ENCODE measurements at regions not wholly inside any gene's neighbourhood (a gene's known extent, or its start where the extent isn't known, plus 50 kb on each side); places are given as distances from the start of the nearest gene placed in this dataset.

DNA sequence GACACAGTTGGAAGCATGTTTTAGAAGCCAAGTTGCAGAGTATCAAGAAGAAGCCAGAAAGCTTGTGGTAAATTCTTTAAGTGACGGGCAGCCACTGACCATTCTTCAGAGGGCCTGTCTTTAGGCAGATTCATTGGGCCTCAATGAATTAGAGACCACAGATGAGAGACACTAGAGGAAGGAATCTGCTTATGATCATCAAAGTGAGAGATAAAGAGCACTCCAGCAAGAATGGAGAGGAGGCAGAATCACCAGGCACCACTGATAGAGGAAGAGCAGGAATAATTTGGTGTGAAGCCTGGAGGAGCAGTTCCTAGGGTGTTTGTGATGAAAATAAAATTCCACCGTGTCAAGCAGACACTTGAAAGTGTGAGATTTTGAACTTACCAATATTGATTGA, 365.9 kb upstream of the SLC30A5 start:
- no peak for ATAC-seq

DNA sequence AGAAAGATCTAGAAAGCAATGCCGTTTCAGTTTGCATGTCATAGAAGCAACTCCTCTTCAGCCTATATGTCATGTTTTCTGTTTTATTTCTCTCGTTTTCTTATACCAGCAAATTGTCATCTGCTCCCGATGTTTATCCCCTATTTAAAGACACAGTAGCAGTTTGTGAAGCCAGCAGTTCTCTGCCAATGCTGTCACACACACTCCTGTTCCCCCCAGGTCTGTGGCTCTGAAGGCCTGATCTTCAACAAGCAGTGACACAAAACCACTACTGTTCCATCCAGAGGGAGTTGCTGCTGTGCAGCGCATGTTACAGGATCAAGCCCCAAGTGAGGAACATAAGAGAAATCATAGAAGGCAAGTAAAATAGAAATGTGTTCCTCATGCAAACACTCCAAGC, 364.1 kb upstream of the SLC30A5 start:
- no peak overlapping the region for H3K4me3 Mint-ChIP-seq
- no peaks in the 10 kb centered on the region for H3K9me3 ChIP-seq (ENCODE audit: control insufficient read depth, low read length, poor library complexity, severe bottlenecking)
- H3K27me3 Mint-ChIP-seq, result peaks cover 10% of the 10 kb centered on the region
- H3K36me3 Mint-ChIP-seq (ENCODE audit: low read depth), result no peaks in the 10 kb centered on the region
- ATAC-seq, result no peak
- no peak for DNase-seq
- H3K4me1 Mint-ChIP-seq, result peaks cover 2% of the 10 kb centered on the region
- H3K27ac Mint-ChIP-seq, result no peak overlapping the region

More for the DNA sequence above, 365.9 kb upstream of the SLC30A5 start:
- Mint-ChIP-seq H3K36me3 (ENCODE audit: low read depth) (no peaks in the 10 kb centered on the region), H3K4me3 (no peak overlapping the region), H3K27me3 (peaks cover 10% of the 10 kb centered on the region), H3K27ac (no peak overlapping the region), H3K4me1 (peaks cover 2% of the 10 kb centered on the region)
- no peaks in the 10 kb centered on the region for H3K9me3 ChIP-seq (ENCODE audit: control insufficient read depth, low read length, poor library complexity, severe bottlenecking)
- no peak for DNase-seq

DNA sequence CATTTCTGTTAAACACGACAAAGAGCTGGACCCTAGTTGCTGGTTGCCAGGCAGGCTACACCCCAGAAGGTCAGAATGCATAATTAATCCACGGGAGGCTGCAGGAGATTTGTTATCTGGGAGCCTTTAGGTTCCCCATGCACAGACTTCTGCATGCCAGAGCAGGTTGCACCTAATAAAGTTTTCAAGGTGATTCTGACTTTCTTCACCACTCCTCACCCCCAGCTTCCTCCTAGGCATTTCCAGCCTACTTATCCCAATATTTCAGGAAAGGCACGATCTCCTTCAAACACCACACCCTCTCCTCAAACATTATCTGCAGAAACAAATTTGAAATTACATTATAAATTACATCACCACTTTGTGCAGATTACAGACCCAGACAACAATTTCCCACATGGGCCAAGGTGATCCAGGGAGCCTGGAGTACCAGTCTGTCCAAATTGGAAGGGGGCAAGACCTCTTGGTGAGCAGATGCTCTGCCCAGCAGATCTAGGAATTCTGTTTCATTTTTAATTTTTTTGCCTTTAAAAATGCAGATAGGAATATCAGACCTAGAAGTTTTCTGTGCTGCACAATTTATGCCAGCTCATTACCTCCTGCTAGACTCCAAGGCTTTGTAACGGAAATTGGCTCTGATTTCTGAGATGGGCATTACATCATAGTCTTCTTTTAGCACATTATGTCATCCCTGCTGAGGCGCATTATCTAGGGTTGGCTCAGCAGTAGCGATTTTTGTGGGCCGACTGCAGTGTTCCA, 363.4 kb upstream of the SLC30A5 start:
- H3K4me1 Mint-ChIP-seq, result peaks cover 2% of the 10 kb centered on the region
- no peak for DNase-seq

GRCh38 chr5:68730979-68731654, 362.7 kb upstream of the SLC30A5 start:
- Mint-ChIP-seq H3K4me3 (no peak overlapping the region), H3K36me3 (ENCODE audit: low read depth) (no peaks in the 10 kb centered on the region), H3K27ac (no peak overlapping the region), H3K27me3 (peaks cover 10% of the 10 kb centered on the region), H3K4me1 (peaks cover 5% of the 10 kb centered on the region)
- no peak for DNase-seq
- no peaks in the 10 kb centered on the region for H3K9me3 ChIP-seq (ENCODE audit: control insufficient read depth, low read length, poor library complexity, severe bottlenecking)
- ATAC-seq, result no peak

More for the DNA sequence above, 363.4 kb upstream of the SLC30A5 start:
- peaks cover 10% of the 10 kb centered on the region for H3K27me3 Mint-ChIP-seq
- ATAC-seq, result no peak
- H3K27ac Mint-ChIP-seq, result no peak overlapping the region
- H3K4me3 Mint-ChIP-seq, result no peak overlapping the region
- H3K9me3 ChIP-seq (ENCODE audit: control insufficient read depth, low read length, poor library complexity, severe bottlenecking), result no peaks in the 10 kb centered on the region
- H3K36me3 Mint-ChIP-seq (ENCODE audit: low read depth), result no peaks in the 10 kb centered on the region

DNA sequence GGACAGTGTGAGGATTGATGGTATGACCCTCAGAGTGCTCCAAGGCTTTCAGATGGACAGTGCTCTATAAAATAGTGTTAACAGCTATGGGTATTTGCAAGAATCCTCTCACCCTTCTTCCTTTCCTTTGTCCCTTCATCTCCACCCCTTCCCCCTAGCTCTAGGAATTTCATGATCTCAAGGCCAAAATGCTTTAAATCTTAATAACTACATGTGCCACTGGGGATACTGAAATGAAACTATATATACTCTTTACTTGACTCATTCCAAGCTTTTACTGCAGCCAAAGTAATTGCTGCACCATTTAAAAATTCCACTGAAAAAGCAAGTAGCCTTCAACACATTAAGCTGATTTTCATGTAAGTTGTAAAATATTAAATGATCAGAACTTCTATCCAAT, 361.6 kb upstream of the SLC30A5 start:
- Mint-ChIP-seq H3K36me3 (ENCODE audit: low read depth) (no peaks in the 10 kb centered on the region), H3K4me1 (peaks cover 5% of the 10 kb centered on the region), H3K4me3 (no peak overlapping the region), H3K27me3 (peaks cover 17% of the 10 kb centered on the region), H3K27ac (no peak overlapping the region)
- DNase-seq (no peak), ATAC-seq (no peak)
- no peaks in the 10 kb centered on the region for H3K9me3 ChIP-seq (ENCODE audit: control insufficient read depth, low read length, poor library complexity, severe bottlenecking)

- no peaks in the 10 kb centered on the region for H3K9me3 ChIP-seq (ENCODE audit: control insufficient read depth, low read length, poor library complexity, severe bottlenecking)
- Mint-ChIP-seq H3K4me3 (no peak overlapping the region), H3K36me3 (ENCODE audit: low read depth) (no peaks in the 10 kb centered on the region), H3K4me1 (peaks cover 3% of the 10 kb centered on the region), H3K27ac (no peak overlapping the region), H3K27me3 (peaks cover 16% of the 10 kb centered on the region)
- ATAC-seq (no peak), DNase-seq (no peak)
Measured at GRCh38 chr5:68734781-68735180, 359.0 kb upstream of the SLC30A5 start.

DNA sequence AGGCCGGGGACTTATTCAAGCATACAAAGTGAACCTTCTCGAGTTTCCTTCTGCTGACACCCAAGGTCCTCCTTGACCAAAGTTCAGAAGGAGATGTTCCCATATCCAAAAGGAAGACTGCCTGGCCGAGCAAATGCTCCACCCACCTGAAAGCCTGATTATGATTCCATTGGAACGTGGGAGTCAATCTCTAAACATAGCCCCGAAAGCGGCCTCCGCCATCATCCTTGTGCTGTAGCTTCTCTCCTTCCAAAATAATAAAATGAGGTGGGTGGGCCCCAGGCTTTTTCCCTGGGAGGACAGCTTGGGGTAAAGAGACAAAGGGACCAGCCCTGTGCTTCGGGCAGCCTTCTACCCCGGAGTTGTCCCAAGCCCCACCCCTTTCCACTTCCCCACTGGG, 355.6 kb upstream of the SLC30A5 start:
- no peak for ATAC-seq
- H3K27me3 Mint-ChIP-seq, result peaks cover 16% of the 10 kb centered on the region
- no peak overlapping the region for H3K4me3 Mint-ChIP-seq

DNA sequence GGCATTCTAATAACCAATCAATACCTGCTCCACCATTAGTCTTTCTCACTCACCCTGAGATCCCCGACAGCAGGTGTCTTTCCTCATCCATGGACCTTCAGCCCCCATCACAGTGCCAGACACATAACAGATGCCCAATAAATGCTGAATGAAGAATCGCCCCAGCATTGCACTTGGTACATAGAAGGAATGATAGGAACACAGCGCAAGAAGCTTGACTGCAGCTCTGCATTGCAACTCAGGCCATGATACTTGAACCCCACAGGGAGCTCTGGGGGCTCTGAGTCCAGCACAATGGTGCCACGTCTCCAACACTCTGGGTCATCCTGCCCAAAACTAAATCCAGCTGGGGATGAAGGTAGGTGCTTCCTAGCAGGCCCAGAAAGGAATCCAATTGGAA, 355.0 kb upstream of the SLC30A5 start:
- H3K4me1 Mint-ChIP-seq, result peaks cover 3% of the 10 kb centered on the region
- H3K27me3 Mint-ChIP-seq, result peaks cover 16% of the 10 kb centered on the region
- H3K4me3 Mint-ChIP-seq, result no peak overlapping the region
- no peak overlapping the region for H3K27ac Mint-ChIP-seq
- ATAC-seq (no peak), DNase-seq (no peak)
- no peaks in the 10 kb centered on the region for H3K9me3 ChIP-seq (ENCODE audit: control insufficient read depth, low read length, poor library complexity, severe bottlenecking)
- H3K36me3 Mint-ChIP-seq (ENCODE audit: low read depth), result no peaks in the 10 kb centered on the region

More for the DNA sequence above, 355.6 kb upstream of the SLC30A5 start:
- Mint-ChIP-seq H3K27ac (no peak overlapping the region), H3K4me1 (peaks cover 3% of the 10 kb centered on the region), H3K36me3 (ENCODE audit: low read depth) (no peaks in the 10 kb centered on the region)
- no peaks in the 10 kb centered on the region for H3K9me3 ChIP-seq (ENCODE audit: control insufficient read depth, low read length, poor library complexity, severe bottlenecking)
- no peak for DNase-seq

GRCh38 chr5:68739752-68740151, 354.1 kb upstream of the SLC30A5 start:
- DNase-seq (no peak), ATAC-seq (no peak)
- no peak overlapping the region for H3K27ac Mint-ChIP-seq
- peaks cover 16% of the 10 kb centered on the region for H3K27me3 Mint-ChIP-seq
- H3K4me1 Mint-ChIP-seq, result peaks cover 3% of the 10 kb centered on the region
- no peak overlapping the region for H3K4me3 Mint-ChIP-seq
- H3K9me3 ChIP-seq (ENCODE audit: control insufficient read depth, low read length, poor library complexity, severe bottlenecking), result no peaks in the 10 kb centered on the region
- no peaks in the 10 kb centered on the region for H3K36me3 Mint-ChIP-seq (ENCODE audit: low read depth)

DNA sequence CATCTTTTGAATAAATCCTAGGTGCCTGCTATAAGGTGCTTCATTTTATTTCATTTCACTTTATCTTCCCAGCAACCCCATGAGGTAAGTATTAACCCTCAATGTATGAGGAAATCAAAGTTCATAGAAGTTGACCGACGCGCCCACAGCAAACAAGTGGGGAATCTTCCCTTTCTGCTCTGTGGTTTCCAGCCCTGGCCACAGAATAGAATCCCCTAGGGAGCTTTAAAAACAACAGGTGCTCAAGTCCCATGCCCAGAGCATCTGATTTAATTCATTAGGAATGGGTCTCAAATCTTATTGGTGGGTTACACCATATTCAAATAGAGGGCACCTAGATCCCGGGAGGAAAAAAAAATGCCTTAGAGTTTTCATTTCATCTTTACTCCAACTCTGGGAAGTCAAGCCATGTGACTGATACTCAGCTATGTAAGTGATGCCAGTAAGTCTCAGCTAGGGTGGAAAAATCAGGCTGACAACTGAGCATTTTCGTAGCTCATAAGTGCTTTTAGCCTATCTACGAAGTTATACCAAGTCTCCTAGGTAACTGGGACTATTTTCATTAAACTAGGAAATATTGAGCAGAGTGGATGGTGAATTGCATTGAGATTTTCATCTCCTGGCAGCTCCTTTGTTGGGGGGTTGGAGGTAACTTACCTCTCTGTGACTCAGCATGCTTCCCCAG, 353.4 kb upstream of the SLC30A5 start:
- no peak for ATAC-seq

DNA sequence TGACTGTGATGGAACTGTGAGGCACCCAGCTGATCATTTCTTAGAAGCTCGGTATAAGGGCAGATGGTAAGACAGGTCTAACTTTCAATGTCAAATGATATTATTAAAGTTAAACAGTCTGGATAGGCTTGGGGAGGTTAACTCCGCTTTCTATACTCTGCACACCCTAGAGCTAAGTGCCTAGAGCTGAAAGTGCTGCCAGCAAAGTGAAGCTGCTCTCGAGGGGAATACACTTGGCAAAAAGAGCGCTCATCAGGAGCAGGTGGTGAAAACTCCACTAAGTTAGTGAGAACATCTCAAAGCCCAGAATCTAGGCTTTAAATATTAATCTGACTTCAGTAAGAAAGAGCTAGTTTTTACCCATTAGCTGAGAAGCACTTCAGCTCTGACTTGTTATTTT, 349.6 kb upstream of the SLC30A5 start:
- Mint-ChIP-seq H3K4me3 (no peak overlapping the region), H3K27ac (no peak overlapping the region), H3K36me3 (ENCODE audit: low read depth) (peaks cover 2% of the 10 kb centered on the region), H3K27me3 (peaks cover 27% of the 10 kb centered on the region), H3K4me1 (no peaks in the 10 kb centered on the region)
- no peaks in the 10 kb centered on the region for H3K9me3 ChIP-seq (ENCODE audit: control insufficient read depth, low read length, poor library complexity, severe bottlenecking)
- DNase-seq, result no peak
- no peak for ATAC-seq

More for the DNA sequence above, 353.4 kb upstream of the SLC30A5 start:
- Mint-ChIP-seq H3K27ac (no peak overlapping the region), H3K36me3 (ENCODE audit: low read depth) (no peaks in the 10 kb centered on the region), H3K4me1 (peaks cover 3% of the 10 kb centered on the region), H3K4me3 (no peak overlapping the region), H3K27me3 (peaks cover 16% of the 10 kb centered on the region)
- no peak for DNase-seq
- no peaks in the 10 kb centered on the region for H3K9me3 ChIP-seq (ENCODE audit: control insufficient read depth, low read length, poor library complexity, severe bottlenecking)

GRCh38 chr5:68745448-68745847, 348.4 kb upstream of the SLC30A5 start:
- Mint-ChIP-seq H3K4me3 (no peak overlapping the region), H3K27me3 (peaks cover 37% of the 10 kb centered on the region), H3K4me1 (peaks cover 2% of the 10 kb centered on the region), H3K27ac (no peak overlapping the region), H3K36me3 (ENCODE audit: low read depth) (peaks cover 2% of the 10 kb centered on the region)
- no peak for ATAC-seq
- H3K9me3 ChIP-seq (ENCODE audit: control insufficient read depth, low read length, poor library complexity, severe bottlenecking), result no peaks in the 10 kb centered on the region
- DNase-seq, result no peak

DNA sequence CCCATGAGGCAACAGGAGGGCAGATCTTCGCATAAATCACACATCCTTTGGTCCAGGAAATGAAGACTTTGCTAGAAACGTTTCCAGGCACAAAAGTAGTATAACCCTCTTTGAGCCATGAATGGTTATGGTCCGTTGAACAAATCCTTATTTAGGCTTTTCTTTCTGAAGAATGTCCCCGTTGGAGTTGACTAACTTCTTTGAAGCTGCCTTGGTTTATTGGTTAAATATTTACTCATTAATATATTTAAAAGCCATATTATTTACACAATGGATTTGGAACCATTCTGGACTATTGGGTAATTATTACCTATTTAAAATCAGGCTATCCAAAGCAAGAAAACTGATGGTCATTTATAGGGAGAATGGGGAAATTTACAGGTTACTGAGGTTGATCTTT, 347.6 kb upstream of the SLC30A5 start:
- Mint-ChIP-seq H3K4me1 (peaks cover 2% of the 10 kb centered on the region), H3K27me3 (peaks cover 45% of the 10 kb centered on the region), H3K4me3 (no peak overlapping the region), H3K27ac (no peak overlapping the region), H3K36me3 (ENCODE audit: low read depth) (peaks cover 2% of the 10 kb centered on the region)
- no peak for DNase-seq
- no peak for ATAC-seq
- H3K9me3 ChIP-seq (ENCODE audit: control insufficient read depth, low read length, poor library complexity, severe bottlenecking), result no peaks in the 10 kb centered on the region
